Fibroblast of the aortic adventitia (primary cell): ENCODE measurements at regions not wholly inside any gene's neighbourhood (a gene's known extent, or its start where the extent isn't known, plus 50 kb on each side); places are given as distances from the start of the nearest gene placed in this dataset.
"Not testable (repeated sequence)": the region's sequence is repeated elsewhere in the genome, so short reads cannot be mapped to it uniquely, and the experiment has no call there.

Experiments
- DNase-seq: peaks from one replicate; pipeline ENCODE4 v3.0.0-alpha.2; 2010; ENCODE audit warnings: low read depth
- H3K4me3 ChIP-seq: 2 replicates; pipeline ENCODE4 v1.5.1; 2011; ENCODE audit warnings: low read depth, mild to moderate bottlenecking, control low read depth, low read length, moderate library complexity
- TF ChIP-seq, protein P1 (sequence below): IDR thresholded peaks from 2 replicates; pipeline ENCODE4 v1.5.1; 2011; ENCODE audit warnings: mild to moderate bottlenecking, low read length, control low read depth, inconsistent platforms; ENCODE audit not compliant: insufficient read depth

DNA sequence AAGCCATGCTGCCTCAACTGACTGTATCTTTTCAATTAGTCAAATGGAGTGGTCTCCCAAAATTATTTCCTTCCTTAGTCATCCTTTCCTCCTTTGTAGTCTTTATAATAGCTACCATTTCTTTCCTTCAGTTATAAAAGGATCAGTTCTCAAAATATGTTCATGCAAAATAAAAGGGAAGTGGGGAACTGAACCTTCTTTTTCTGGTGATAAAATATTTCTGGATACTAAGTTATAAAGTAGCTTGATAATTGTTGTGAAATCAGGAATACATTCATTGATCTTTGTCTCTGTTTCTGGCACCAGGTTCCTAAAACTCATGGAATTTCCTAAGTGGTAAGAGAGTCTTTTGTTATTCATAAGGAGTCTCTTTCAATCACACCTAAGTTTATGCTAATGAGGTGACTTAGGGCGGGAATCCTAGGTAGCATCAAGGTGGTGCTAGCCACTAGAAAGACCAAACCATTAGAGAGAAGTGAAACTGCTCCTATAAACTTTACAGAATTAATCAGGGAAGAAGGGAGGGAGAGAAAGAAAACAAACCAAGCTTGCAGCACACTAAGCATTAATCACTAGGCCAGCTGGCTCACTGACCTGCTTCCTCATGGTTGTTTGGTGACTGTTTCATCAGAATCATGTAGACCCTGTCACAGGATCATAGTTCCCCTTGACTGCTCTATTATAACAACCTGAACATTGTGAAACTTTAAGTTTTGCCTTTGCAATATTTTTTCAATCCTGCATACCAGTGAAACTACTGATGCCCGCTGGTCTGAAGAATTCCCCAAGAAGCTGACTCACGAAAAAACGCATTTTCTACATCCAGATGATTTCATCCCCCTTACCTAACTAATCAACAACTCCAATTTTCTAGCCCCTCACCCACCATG lies 161.6 kb upstream of the PTBP2 start:
- DNase-seq = peak; percentile 99
- TF ChIP-seq, protein P1, sequence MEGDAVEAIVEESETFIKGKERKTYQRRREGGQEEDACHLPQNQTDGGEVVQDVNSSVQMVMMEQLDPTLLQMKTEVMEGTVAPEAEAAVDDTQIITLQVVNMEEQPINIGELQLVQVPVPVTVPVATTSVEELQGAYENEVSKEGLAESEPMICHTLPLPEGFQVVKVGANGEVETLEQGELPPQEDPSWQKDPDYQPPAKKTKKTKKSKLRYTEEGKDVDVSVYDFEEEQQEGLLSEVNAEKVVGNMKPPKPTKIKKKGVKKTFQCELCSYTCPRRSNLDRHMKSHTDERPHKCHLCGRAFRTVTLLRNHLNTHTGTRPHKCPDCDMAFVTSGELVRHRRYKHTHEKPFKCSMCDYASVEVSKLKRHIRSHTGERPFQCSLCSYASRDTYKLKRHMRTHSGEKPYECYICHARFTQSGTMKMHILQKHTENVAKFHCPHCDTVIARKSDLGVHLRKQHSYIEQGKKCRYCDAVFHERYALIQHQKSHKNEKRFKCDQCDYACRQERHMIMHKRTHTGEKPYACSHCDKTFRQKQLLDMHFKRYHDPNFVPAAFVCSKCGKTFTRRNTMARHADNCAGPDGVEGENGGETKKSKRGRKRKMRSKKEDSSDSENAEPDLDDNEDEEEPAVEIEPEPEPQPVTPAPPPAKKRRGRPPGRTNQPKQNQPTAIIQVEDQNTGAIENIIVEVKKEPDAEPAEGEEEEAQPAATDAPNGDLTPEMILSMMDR = no peak
- H3K4me3 ChIP-seq = peak overlapping the region; percentile 1

DNA sequence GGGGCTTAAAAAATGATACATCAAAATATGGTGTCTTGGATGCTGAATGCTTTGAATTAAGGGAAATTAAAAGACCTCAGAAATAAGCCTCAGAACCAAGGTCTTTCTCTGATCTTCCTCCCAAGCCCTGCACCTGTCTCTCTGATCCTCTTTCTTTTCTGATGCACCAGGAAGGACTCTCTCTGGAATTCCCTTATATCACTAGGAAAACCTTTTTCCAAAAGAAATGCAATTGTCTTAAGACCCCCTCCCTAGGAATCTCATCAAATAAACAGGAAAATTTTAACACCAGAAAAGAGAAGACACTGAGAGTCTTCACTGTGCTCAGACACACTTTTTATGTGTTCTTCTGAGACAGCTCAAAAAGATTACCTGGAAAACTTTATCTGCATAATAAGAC lies 159.5 kb upstream of the PTBP2 start:
- DNase-seq = no peak
- TF ChIP-seq, protein P1 = no peak
- no peak overlapping the region for H3K4me3 ChIP-seq

DNA sequence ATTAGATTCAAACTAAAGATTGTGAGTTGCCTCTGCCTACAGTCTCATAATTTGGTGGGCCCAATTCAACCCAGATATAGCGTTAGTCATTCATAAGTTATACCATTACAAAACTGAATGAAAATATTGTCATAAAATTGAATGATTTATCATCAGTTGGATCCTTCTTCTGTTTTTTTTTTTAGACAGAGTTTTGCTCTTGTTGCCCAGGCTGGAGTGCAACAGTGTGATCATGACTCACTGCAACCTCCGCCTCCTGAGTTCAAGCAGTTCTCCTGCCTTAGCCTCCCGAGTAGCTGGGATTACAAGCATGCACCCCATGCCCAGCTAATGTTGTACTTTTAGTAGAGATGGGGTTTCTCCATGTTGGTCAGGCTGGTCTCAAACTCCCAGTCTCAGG lies 157.2 kb upstream of the PTBP2 start:
- H3K4me3 ChIP-seq, DNase-seq: not testable (repeated sequence)

DNA sequence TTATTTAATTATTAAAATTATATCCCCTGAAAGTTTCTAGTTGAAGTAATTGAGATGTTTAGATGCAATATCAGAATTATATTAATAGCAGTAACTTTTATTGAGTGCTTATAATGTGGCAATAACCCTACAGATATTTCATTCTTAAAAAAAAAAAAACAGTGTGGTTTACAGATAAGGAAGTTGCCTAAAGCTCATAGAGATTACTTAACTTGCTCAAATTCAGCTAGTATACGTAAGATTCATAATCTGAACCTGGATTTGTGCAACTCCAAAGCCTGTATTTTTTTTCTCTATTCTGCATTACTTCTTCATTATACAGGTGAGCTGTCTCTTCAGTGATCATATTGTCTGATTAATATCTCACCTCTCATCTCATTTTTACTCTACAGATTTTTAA lies 156.0 kb upstream of the PTBP2 start:
- TF ChIP-seq, protein P1 = no peak
- DNase-seq = peak; percentile 25
- H3K4me3 ChIP-seq = no peak overlapping the region

DNA sequence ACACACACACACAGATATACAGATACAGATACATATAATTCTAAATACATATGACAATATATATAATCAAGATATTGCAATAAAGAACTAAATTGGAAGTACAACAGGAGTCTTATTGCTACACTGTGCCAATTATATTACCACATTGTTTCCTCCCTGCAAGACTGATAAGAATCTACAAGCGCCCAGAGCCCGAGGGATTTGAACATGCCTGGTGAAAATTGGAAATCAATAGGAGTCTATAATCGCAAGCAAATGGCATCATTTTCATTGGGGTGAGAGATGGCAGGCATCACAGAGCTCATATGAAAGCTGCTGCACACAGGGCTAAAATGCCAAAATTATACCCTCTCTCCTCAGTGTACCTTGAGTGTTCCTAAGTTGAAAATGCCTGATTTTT lies 152.9 kb upstream of the PTBP2 start:
- DNase-seq = no peak
- TF ChIP-seq, protein P1 = no peak
- H3K4me3 ChIP-seq = no peak overlapping the region

DNA sequence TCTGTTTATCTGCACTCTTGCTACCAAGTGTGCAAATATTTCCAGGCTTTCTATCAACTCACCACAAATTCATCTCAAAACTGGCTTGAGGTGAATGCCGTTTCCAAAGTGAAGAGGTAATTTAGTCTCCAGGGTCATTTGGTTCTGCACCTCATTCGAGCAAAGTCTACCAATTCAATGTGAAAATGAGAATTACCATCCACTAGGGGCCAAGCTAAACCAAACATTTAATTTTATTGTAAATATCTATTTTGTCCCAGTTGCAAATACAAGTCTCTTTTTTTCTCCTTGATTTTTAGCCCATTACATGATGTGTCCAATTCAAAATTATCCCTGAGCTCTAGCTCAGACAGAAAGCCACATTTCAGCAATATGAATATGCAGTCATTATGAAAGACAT lies 152.3 kb upstream of the PTBP2 start:
- DNase-seq = no peak
- no peak overlapping the region for H3K4me3 ChIP-seq
- TF ChIP-seq, protein P1 = no peak

DNA sequence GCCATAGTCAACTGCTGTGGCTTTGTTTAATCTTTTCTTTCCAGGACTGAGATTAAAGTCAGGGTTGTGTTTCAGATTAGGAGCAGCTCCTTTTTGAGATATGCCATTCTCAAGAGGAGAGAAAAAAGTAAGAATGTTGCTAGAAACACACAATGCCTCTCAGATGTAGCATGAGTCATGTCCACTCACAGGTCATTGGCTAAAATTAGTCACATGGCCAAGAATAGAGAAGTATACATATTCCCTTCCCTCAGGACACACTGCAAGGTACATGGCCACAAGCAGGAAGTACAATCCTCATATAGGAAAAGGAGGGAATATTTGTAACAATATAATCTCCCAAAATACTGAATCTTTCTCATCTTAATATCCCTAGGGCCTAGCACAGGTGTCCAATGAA lies 141.9 kb upstream of the PTBP2 start:
- H3K4me3 ChIP-seq = no peak overlapping the region
- peak; percentile 32 for DNase-seq
- TF ChIP-seq, protein P1 = no peak
